ENCODE measurements at regions not wholly inside any gene's neighbourhood (a gene's known extent, or its start where the extent isn't known, plus 50 kb on each side); places are given as distances from the start of the nearest gene placed in this dataset.

- Mint-ChIP-seq H3K27ac (peak overlapping the region; percentile 44), H3K9me3 (peaks cover 9% of the 10 kb centered on the region), H3K4me3 (no peak overlapping the region), H3K27me3 (ENCODE audit: low read depth) (no peaks in the 10 kb centered on the region), H3K4me1 (no peaks in the 10 kb centered on the region), H3K36me3 (no peaks in the 10 kb centered on the region)
- no peak for DNase-seq (ENCODE audit: low spot score in 2 of 2, unreplicated experiment in 2 of 2)
- no peak for TF ChIP-seq CTCF (IDR thresholded peaks at IDR 0.05; ENCODE audit: unreplicated experiment)
Observed at GRCh38 chr21:27648560-27648959, 681.7 kb upstream of the ADAMTS5 start.

GRCh38 chr21:27647921-27648320, 681.0 kb upstream of the ADAMTS5 start:
- Mint-ChIP-seq H3K4me3 (no peak overlapping the region), H3K4me1 (no peaks in the 10 kb centered on the region), H3K27me3 (ENCODE audit: low read depth) (no peaks in the 10 kb centered on the region), H3K36me3 (no peaks in the 10 kb centered on the region), H3K27ac (no peak overlapping the region), H3K9me3 (peaks cover 9% of the 10 kb centered on the region)
- TF ChIP-seq CTCF (IDR thresholded peaks at IDR 0.05; ENCODE audit: unreplicated experiment), result no peak
- DNase-seq (ENCODE audit: low spot score in 2 of 2, unreplicated experiment in 2 of 2), result no peak

GRCh38 chr21:27647401-27647800, 680.5 kb upstream of the ADAMTS5 start:
- no peaks in the 10 kb centered on the region for H3K27me3 Mint-ChIP-seq (ENCODE audit: low read depth)
- H3K36me3 Mint-ChIP-seq, result no peaks in the 10 kb centered on the region
- no peaks in the 10 kb centered on the region for H3K4me1 Mint-ChIP-seq
- TF ChIP-seq CTCF (IDR thresholded peaks at IDR 0.05; ENCODE audit: unreplicated experiment), result no peak
- H3K9me3 Mint-ChIP-seq, result peaks cover 9% of the 10 kb centered on the region
- H3K4me3 Mint-ChIP-seq, result no peak overlapping the region
- DNase-seq (ENCODE audit: low spot score in 2 of 2, unreplicated experiment in 2 of 2), result no peak
- no peak overlapping the region for H3K27ac Mint-ChIP-seq

- Mint-ChIP-seq H3K27ac (no peak overlapping the region), H3K4me1 (no peaks in the 10 kb centered on the region), H3K36me3 (no peaks in the 10 kb centered on the region), H3K9me3 (peaks cover 9% of the 10 kb centered on the region), H3K4me3 (no peak overlapping the region), H3K27me3 (ENCODE audit: low read depth) (no peaks in the 10 kb centered on the region)
- DNase-seq (ENCODE audit: low spot score in 2 of 2, unreplicated experiment in 2 of 2), result no peak
- no peak for TF ChIP-seq CTCF (IDR thresholded peaks at IDR 0.05; ENCODE audit: unreplicated experiment)
Observed at GRCh38 chr21:27646691-27647090, 679.8 kb upstream of the ADAMTS5 start.

- Mint-ChIP-seq H3K4me3 (no peak overlapping the region), H3K27ac (no peak overlapping the region), H3K27me3 (ENCODE audit: low read depth) (no peaks in the 10 kb centered on the region), H3K36me3 (no peaks in the 10 kb centered on the region), H3K9me3 (peaks cover 7% of the 10 kb centered on the region), H3K4me1 (no peaks in the 10 kb centered on the region)
- TF ChIP-seq CTCF (IDR thresholded peaks at IDR 0.05; ENCODE audit: unreplicated experiment), result no peak
- no peak for DNase-seq (ENCODE audit: low spot score in 2 of 2, unreplicated experiment in 2 of 2)
Observed at GRCh38 chr21:27646056-27646455, 679.2 kb upstream of the ADAMTS5 start.

GRCh38 chr21:27645285-27645684, 678.4 kb upstream of the ADAMTS5 start:
- Mint-ChIP-seq H3K36me3 (no peaks in the 10 kb centered on the region), H3K27ac (no peak overlapping the region), H3K27me3 (ENCODE audit: low read depth) (no peaks in the 10 kb centered on the region), H3K9me3 (no peaks in the 10 kb centered on the region), H3K4me3 (no peak overlapping the region), H3K4me1 (no peaks in the 10 kb centered on the region)
- no peak for DNase-seq (ENCODE audit: low spot score in 2 of 2, unreplicated experiment in 2 of 2)
- no peak for TF ChIP-seq CTCF (IDR thresholded peaks at IDR 0.05; ENCODE audit: unreplicated experiment)

Data from mesothelial cell of epicardium (in vitro differentiated cells).